Mesendoderm (in vitro differentiated cells): ENCODE measurements at regions not wholly inside any gene's neighbourhood (a gene's known extent, or its start where the extent isn't known, plus 50 kb on each side); places are given as distances from the start of the nearest gene placed in this dataset.
A peak's percentile ranks its signal among the peaks of the same experiment; 100 is the strongest.

Source experiments
- DNase-seq: peaks from one replicate; pipeline ENCODE4 v3.0.0; 2013
- H2AK5ac ChIP-seq: 2 replicates; pipeline ENCODE4 v1.6.1; 2013; ENCODE audit warnings: low read length, inconsistent platforms
- H2BK120ac ChIP-seq: 2 replicates; pipeline ENCODE4 v1.6.1; 2013; ENCODE audit warnings: low read depth, mild to moderate bottlenecking, low read length, moderate library complexity, mixed read lengths
- H2BK15ac ChIP-seq: replicated peaks from 2 replicates; pipeline ENCODE4 v1.6.1; 2013; ENCODE audit warnings: low read depth, mild to moderate bottlenecking, moderate library complexity
- H2BK5ac ChIP-seq: 2 replicates; pipeline ENCODE4 v1.6.1; 2013; ENCODE audit warnings: low read length, inconsistent platforms
- H3K18ac ChIP-seq: 2 replicates; pipeline ENCODE4 v1.6.1; 2013; ENCODE audit warnings: mild to moderate bottlenecking, low read length, mixed read lengths
- H3K23ac ChIP-seq: one replicate; pipeline ENCODE4 v1.6.1; 2013; ENCODE audit warnings: low read length
- H3K27ac ChIP-seq: 2 replicates; pipeline ENCODE4 v1.5.1; 2013; ENCODE audit warnings: low read depth, mild to moderate bottlenecking, inconsistent platforms, low read length, moderate library complexity
- H3K27me3 ChIP-seq: 2 replicates; pipeline ENCODE4 v1.6.1; 2013; ENCODE audit warnings: low read length, control low read depth, mild to moderate bottlenecking, inconsistent platforms; ENCODE audit not compliant: insufficient read depth, poor library complexity
- H3K36me3 ChIP-seq: 2 replicates; pipeline ENCODE4 v1.6.1; 2013; ENCODE audit warnings: low read length, inconsistent platforms; ENCODE audit not compliant: control insufficient read depth, insufficient read depth
- H3K4ac ChIP-seq: one replicate; pipeline ENCODE4 v1.6.1; 2013; ENCODE audit warnings: low read depth, mild to moderate bottlenecking, low read length, moderate library complexity
- H3K4me1 ChIP-seq: 2 replicates; pipeline ENCODE4 v1.6.1; 2013; ENCODE audit warnings: low read depth, low read length, inconsistent platforms; ENCODE audit not compliant: control insufficient read depth
- H3K4me2 ChIP-seq: 2 replicates; pipeline ENCODE4 v1.6.1; 2013; ENCODE audit warnings: low read length
- H3K4me3 ChIP-seq: 2 replicates; pipeline ENCODE4 v1.5.1; 2013; ENCODE audit warnings: mild to moderate bottlenecking, low read length
- H3K56ac ChIP-seq: one replicate; pipeline ENCODE4 v1.6.1; 2013; ENCODE audit warnings: low read length
- H3K79me1 ChIP-seq: 2 replicates; pipeline ENCODE4 v1.6.1; 2013; ENCODE audit warnings: low read length, inconsistent platforms
- H3K79me2 ChIP-seq: 2 replicates; pipeline ENCODE4 v1.6.1; 2013; ENCODE audit warnings: mild to moderate bottlenecking, low read length; ENCODE audit not compliant: control insufficient read depth, insufficient read depth
- H3K9ac ChIP-seq: 2 replicates; pipeline ENCODE4 v1.6.1; 2013; ENCODE audit warnings: low read length, inconsistent platforms
- H4K5ac ChIP-seq: one replicate; pipeline ENCODE4 v1.6.1; 2013; ENCODE audit warnings: low read length
- H4K8ac ChIP-seq: one replicate; pipeline ENCODE4 v1.6.1; 2013; ENCODE audit warnings: low read depth, mild to moderate bottlenecking, control low read depth, low read length, moderate library complexity
- WGBS: extraction: QIAGEN DNeasy Blood & Tissue Kit; methylation state at CpG from one replicate; pipeline ENCODE4 v1.1.7; 2013; ENCODE audit warnings: low lambda C conversion rate, missing lambda C conversion rate; ENCODE audit not compliant: insufficient coverage; ENCODE audit errors: extremely low coverage; 5-methylcytosine and 5-hydroxymethylcytosine counted together

DNA sequence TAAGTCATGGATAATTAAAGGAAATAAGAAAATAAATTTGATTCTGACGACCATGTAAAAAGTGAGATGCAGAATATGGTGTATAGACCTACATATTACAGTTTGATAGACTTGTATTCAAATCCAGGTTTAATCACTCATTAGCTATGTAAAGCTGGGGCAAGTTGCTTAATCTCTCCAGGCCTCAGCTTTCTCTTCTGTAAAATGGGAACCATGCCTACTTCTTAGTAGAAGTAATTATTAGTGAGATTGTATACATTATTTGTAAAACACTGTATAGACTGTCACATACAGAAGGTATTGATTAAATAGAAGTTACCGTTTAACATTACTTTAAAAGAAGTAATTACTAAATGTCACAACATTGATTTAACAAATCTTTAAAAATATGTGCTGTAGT, 392.2 kb downstream of the STK39 start:
- no peak overlapping the region for H3K18ac ChIP-seq
- no peak overlapping the region for H2BK5ac ChIP-seq
- no peaks in the 10 kb centered on the region for H3K4me1 ChIP-seq
- no peak overlapping the region for H3K4ac ChIP-seq
- no peak overlapping the region for H3K4me2 ChIP-seq
- WGBS = no CpG with 5 or more reads among the region's 2 CpGs
- H2AK5ac ChIP-seq = no peak overlapping the region
- H3K27ac ChIP-seq = no peak overlapping the region
- H4K8ac ChIP-seq = no peak overlapping the region
- H3K36me3 ChIP-seq = no peaks in the 10 kb centered on the region
- no peak for DNase-seq
- no peak overlapping the region for H2BK15ac ChIP-seq
- H3K4me3 ChIP-seq = no peak overlapping the region
- H3K79me2 ChIP-seq = no peaks in the 10 kb centered on the region
- no peak overlapping the region for H4K5ac ChIP-seq
- H2BK120ac ChIP-seq = no peak overlapping the region
- no peaks in the 10 kb centered on the region for H3K27me3 ChIP-seq
- no peak overlapping the region for H3K9ac ChIP-seq
- H3K79me1 ChIP-seq = no peaks in the 10 kb centered on the region
- H3K56ac ChIP-seq = no peak overlapping the region
- no peak overlapping the region for H3K23ac ChIP-seq

- WGBS = no CpG with 5 or more reads among the region's 1 CpG
- Histone ChIP-seq H3K4me2 (no peak overlapping the region), H3K4me1 (no peaks in the 10 kb centered on the region)
Measured at GRCh38 chr2:167853717-167854116, 393.7 kb downstream of the STK39 start.

DNA sequence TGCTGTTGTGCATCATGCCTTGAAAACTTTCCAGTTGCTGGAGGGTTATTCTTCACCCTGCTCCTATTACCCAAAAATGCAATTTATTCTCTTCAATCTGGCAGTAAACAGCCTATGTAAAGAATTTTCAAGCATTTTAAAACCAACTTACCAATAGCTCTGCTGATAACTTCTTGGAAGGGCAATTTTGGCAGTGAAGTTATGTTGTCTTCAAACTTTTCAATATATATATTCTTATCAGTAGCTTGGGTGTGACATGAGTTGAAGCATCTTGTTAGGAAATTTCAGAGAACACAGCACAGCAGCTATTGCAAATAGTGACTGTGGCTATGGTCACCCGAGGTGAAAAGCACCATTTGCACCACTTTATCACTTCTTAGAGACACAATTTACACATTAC, 395.5 kb downstream of the STK39 start:
- Histone ChIP-seq H4K8ac (no peak overlapping the region), H3K27me3 (no peaks in the 10 kb centered on the region), H3K4ac (no peak overlapping the region), H3K4me3 (no peak overlapping the region), H2AK5ac (no peak overlapping the region), H3K4me2 (no peak overlapping the region), H3K79me2 (no peaks in the 10 kb centered on the region), H2BK5ac (no peak overlapping the region), H3K27ac (no peak overlapping the region), H3K23ac (no peak overlapping the region), H3K9ac (no peak overlapping the region), H3K56ac (no peak overlapping the region), H3K36me3 (no peaks in the 10 kb centered on the region), H3K4me1 (no peaks in the 10 kb centered on the region), H3K18ac (no peak overlapping the region), H3K79me1 (no peaks in the 10 kb centered on the region), H2BK15ac (no peak overlapping the region), H4K5ac (no peak overlapping the region), H2BK120ac (no peak overlapping the region)
- no peak for DNase-seq
- no CpG with 5 or more reads among the region's 1 CpG for WGBS

More at GRCh38 chr2:167853717-167854116, 393.7 kb downstream of the STK39 start:
- Histone ChIP-seq H3K4ac (no peak overlapping the region), H3K23ac (no peak overlapping the region), H3K4me3 (no peak overlapping the region), H3K56ac (no peak overlapping the region), H3K36me3 (no peaks in the 10 kb centered on the region), H3K79me1 (no peaks in the 10 kb centered on the region), H2AK5ac (no peak overlapping the region), H4K5ac (no peak overlapping the region), H3K27ac (no peak overlapping the region), H2BK120ac (no peak overlapping the region), H2BK15ac (no peak overlapping the region), H3K27me3 (no peaks in the 10 kb centered on the region), H3K79me2 (no peaks in the 10 kb centered on the region), H3K9ac (no peak overlapping the region), H2BK5ac (no peak overlapping the region), H3K18ac (no peak overlapping the region), H4K8ac (no peak overlapping the region)
- no peak for DNase-seq

- no peak overlapping the region for H4K5ac ChIP-seq
- no peaks in the 10 kb centered on the region for H3K79me2 ChIP-seq
- no peak overlapping the region for H3K4me3 ChIP-seq
- no CpG with 5 or more reads among the region's 4 CpGs for WGBS
- H3K4me1 ChIP-seq = no peaks in the 10 kb centered on the region
- H4K8ac ChIP-seq = no peak overlapping the region
- no peak for DNase-seq
- H3K36me3 ChIP-seq = no peaks in the 10 kb centered on the region
- H3K27ac ChIP-seq = no peak overlapping the region
- no peak overlapping the region for H3K4ac ChIP-seq
- no peak overlapping the region for H3K23ac ChIP-seq
- no peak overlapping the region for H3K18ac ChIP-seq
- no peak overlapping the region for H2BK15ac ChIP-seq
- H2AK5ac ChIP-seq = no peak overlapping the region
- H3K9ac ChIP-seq = no peak overlapping the region
- H3K56ac ChIP-seq = no peak overlapping the region
- H3K27me3 ChIP-seq = no peaks in the 10 kb centered on the region
- no peak overlapping the region for H3K4me2 ChIP-seq
- H3K79me1 ChIP-seq = no peaks in the 10 kb centered on the region
- no peak overlapping the region for H2BK120ac ChIP-seq
- no peak overlapping the region for H2BK5ac ChIP-seq
Measured at GRCh38 chr2:167851323-167851860, 396.0 kb downstream of the STK39 start.

DNA sequence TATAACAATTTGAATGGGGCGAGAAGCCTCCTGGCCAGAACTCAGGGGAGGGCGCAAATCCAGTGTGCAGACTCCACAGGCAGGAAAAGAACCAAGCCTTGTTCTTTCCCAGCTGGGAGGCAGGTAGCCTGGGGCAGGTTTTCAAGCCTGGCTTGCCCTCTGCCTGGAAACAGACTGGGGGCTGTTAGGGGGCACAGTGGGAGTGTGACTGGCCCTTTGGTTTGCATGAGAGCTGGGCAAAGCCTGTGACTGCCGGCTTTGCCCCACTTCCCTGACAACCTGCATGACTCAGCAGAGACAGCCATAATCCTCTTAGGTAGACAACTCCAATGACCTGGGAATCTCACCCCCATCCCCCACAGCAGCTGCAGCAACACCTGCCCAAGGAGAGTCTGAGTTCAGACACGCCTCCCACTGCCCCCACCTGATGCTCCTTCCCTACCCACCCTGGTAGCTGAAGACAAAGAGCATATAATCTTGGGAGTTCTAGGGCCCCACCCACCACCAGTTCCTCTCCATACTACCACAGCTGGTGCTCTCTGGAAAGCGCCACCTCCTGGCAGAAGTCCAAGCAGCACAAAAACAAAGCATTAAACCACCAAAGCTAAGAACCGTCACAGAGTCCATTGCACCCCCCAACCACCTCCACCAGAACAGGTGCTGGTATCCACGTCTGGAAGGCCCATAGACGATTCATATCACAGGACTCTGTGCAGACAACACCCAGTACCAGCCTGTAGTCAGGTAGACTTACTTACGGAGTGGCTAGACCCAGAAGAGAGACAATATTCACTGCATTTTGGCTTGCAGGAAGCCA, 402.5 kb downstream of the STK39 start:
- Histone ChIP-seq H3K4me2 (no peak overlapping the region), H3K4ac (no peak overlapping the region), H2BK15ac (no peak overlapping the region), H3K4me3 (no peak overlapping the region), H3K23ac (no peak overlapping the region), H3K27ac (peak overlapping the region; percentile 22), H2BK120ac (peak overlapping the region; percentile 69), H3K79me2 (no peaks in the 10 kb centered on the region), H3K4me1 (no peaks in the 10 kb centered on the region), H4K8ac (no peak overlapping the region), H3K56ac (peak overlapping the region; percentile 6), H4K5ac (no peak overlapping the region), H3K18ac (peak overlapping the region; percentile 4), H2AK5ac (no peak overlapping the region), H3K9ac (no peak overlapping the region), H3K27me3 (no peaks in the 10 kb centered on the region), H2BK5ac (no peak overlapping the region), H3K79me1 (no peaks in the 10 kb centered on the region), H3K36me3 (no peaks in the 10 kb centered on the region)
- DNase-seq = peak; percentile 91
- WGBS = no CpG with 5 or more reads among the region's 9 CpGs
